ENCODE measurements at regions not wholly inside any gene's neighbourhood (a gene's known extent, or its start where the extent isn't known, plus 50 kb on each side); places are given as distances from the start of the nearest gene placed in this dataset.

DNA sequence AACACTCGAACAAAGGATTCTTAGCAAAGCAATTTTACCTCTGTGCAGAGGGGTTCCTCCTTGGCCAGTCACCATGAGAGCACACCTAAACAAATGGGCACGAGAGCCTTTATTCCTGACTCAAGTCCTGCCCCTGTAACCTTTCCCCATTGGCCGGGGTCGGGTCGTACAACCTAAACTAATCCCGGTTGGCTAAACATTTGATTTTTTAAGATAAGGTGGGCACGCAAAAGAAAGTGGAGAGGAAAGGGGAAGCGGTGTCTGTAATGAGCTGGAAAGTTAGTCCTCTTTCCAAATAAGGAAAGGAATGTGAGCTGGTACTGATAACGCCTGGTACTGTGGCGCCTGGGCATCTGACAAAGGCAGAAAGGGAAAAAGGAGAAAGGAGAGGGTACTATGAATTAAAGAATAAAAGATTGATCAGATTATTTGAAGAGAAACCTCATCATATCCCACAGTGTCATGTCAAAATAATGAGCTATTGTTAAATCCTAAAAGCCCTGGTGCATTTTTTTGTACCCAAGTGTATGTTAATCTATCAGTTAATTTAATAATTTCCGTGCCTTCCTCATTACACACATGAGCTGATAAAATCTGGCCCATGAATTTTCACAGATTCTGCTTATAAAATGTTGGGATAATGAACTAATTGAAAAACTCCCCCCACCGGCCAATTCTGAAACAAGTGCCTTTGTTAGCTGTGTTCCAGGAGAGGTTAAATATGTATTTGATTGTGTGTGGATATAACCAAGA is 335.7 kb downstream of the RFC3 start:
- Mint-ChIP-seq H3K9me3 (ENCODE audit: unreplicated experiment) (no peaks in the 10 kb centered on the region), H3K27me3 (ENCODE audit: insufficient read depth, unreplicated experiment) (no peaks in the 10 kb centered on the region), H3K27ac (ENCODE audit: unreplicated experiment) (no peak overlapping the region), H3K36me3 (ENCODE audit: insufficient read depth, unreplicated experiment) (no peaks in the 10 kb centered on the region), H3K4me3 (ENCODE audit: unreplicated experiment) (no peak overlapping the region), H3K4me1 (ENCODE audit: low read depth, unreplicated experiment) (peaks cover 29% of the 10 kb centered on the region)
- Histone ChIP-seq H3K27me3 (replicated peaks; ENCODE audit: control insufficient read depth, insufficient read depth, low read length) (no peaks in the 10 kb centered on the region), H3K36me3 (ENCODE audit: control insufficient read depth, insufficient read depth, low read length) (no peaks in the 10 kb centered on the region), H3K4me1 (peaks cover 25% of the 10 kb centered on the region), H3K9me3 (no peaks in the 10 kb centered on the region), H3K4me3 (ENCODE audit: low read depth, low read length) (no peak overlapping the region)
- intact Hi-C loops (cut with micrococcal nuclease; ENCODE audit: unreplicated experiment), result no loop called here
- no peak for DNase-seq
- ChIA-PET POLR2A (no interaction called here), CTCF (interaction anchor here (0.5 kb wide), 1 partner anchor 216 kb away, joined by 4 read pairs; no protein-coding TSS in a partner anchor)
- BruUV-seq (replicated peaks), result no TSS peak
- no peak for TF ChIP-seq CTCF (IDR thresholded peaks at IDR 0.05; ENCODE audit: insufficient read depth in 1 of 2, low read depth in 1 of 2, low read length in 1 of 2, severe bottlenecking in 1 of 2, unreplicated experiment in 1 of 2)

- H3K27me3 ChIP-seq (replicated peaks; ENCODE audit: control insufficient read depth, insufficient read depth, low read length), result no peaks in the 10 kb centered on the region
- no peaks in the 10 kb centered on the region for H3K27me3 Mint-ChIP-seq (ENCODE audit: insufficient read depth, unreplicated experiment)
- no TSS peak for BruUV-seq (replicated peaks)
- H3K4me1 Mint-ChIP-seq (ENCODE audit: low read depth, unreplicated experiment), result peaks cover 29% of the 10 kb centered on the region
- H3K4me3 ChIP-seq (ENCODE audit: low read depth, low read length), result no peak overlapping the region
- intact Hi-C loops (cut with micrococcal nuclease; ENCODE audit: unreplicated experiment), result loop anchor here (2.0 to 5.0 kb wide), 2 partner anchors 49 to 225 kb away; no protein-coding TSS in a partner anchor
- H3K36me3 Mint-ChIP-seq (ENCODE audit: insufficient read depth, unreplicated experiment), result no peaks in the 10 kb centered on the region
- DNase-seq, result peak in 1 of 2 experiments; percentile 8
- H3K9me3 ChIP-seq, result no peaks in the 10 kb centered on the region
- peaks cover 25% of the 10 kb centered on the region for H3K4me1 ChIP-seq
- POLR2A ChIA-PET, result no interaction called here
- TF ChIP-seq CTCF (IDR thresholded peaks at IDR 0.05; ENCODE audit: insufficient read depth in 1 of 2, low read depth in 1 of 2, low read length in 1 of 2, severe bottlenecking in 1 of 2, unreplicated experiment in 1 of 2), result no peak
- H3K36me3 ChIP-seq (ENCODE audit: control insufficient read depth, insufficient read depth, low read length), result no peaks in the 10 kb centered on the region
- CTCF ChIA-PET, result no interaction called here
- no peaks in the 10 kb centered on the region for H3K9me3 Mint-ChIP-seq (ENCODE audit: unreplicated experiment)
- peak overlapping the region; percentile 70 for H3K27ac Mint-ChIP-seq (ENCODE audit: unreplicated experiment)
- peak overlapping the region; percentile 70 for H3K4me3 Mint-ChIP-seq (ENCODE audit: unreplicated experiment)
These were observed 338.1 kb downstream of the RFC3 start for GRCh38 chr13:34155931-34156607.

GRCh38 chr13:34156841-34157365 is 339.0 kb downstream of the RFC3 start:
- TF ChIP-seq CTCF (IDR thresholded peaks at IDR 0.05; ENCODE audit: insufficient read depth in 1 of 2, low read depth in 1 of 2, low read length in 1 of 2, severe bottlenecking in 1 of 2, unreplicated experiment in 1 of 2), result no peak
- Mint-ChIP-seq H3K27me3 (ENCODE audit: insufficient read depth, unreplicated experiment) (no peaks in the 10 kb centered on the region), H3K36me3 (ENCODE audit: insufficient read depth, unreplicated experiment) (no peaks in the 10 kb centered on the region), H3K9me3 (ENCODE audit: unreplicated experiment) (no peaks in the 10 kb centered on the region), H3K4me3 (ENCODE audit: unreplicated experiment) (peak overlapping the region; percentile 70), H3K27ac (ENCODE audit: unreplicated experiment) (peak overlapping the region; percentile 70), H3K4me1 (ENCODE audit: low read depth, unreplicated experiment) (peaks cover 28% of the 10 kb centered on the region)
- H3K4me1 ChIP-seq, result peaks cover 25% of the 10 kb centered on the region
- no peaks in the 10 kb centered on the region for H3K36me3 ChIP-seq (ENCODE audit: control insufficient read depth, insufficient read depth, low read length)
- H3K9me3 ChIP-seq, result no peaks in the 10 kb centered on the region
- peak overlapping the region; percentile 17; the same call in 1 of the 2 replicates for H3K4me3 ChIP-seq (ENCODE audit: low read depth, low read length)
- no peaks in the 10 kb centered on the region for H3K27me3 ChIP-seq (replicated peaks; ENCODE audit: control insufficient read depth, insufficient read depth, low read length)
- POLR2A ChIA-PET, result no interaction called here
- no TSS peak for BruUV-seq (replicated peaks)
- peak; percentile 71 to 80 for DNase-seq
- intact Hi-C loops (cut with micrococcal nuclease; ENCODE audit: unreplicated experiment), result loop anchor here (2.0 to 5.0 kb wide), 2 partner anchors 50 to 226 kb away; no protein-coding TSS in a partner anchor
- CTCF ChIA-PET, result no interaction called here

Measured in Caco-2 (cell line).